ENCODE measurements at regions not wholly inside any gene's neighbourhood (a gene's known extent, or its start where the extent isn't known, plus 50 kb on each side); places are given as distances from the start of the nearest gene placed in this dataset.

DNA sequence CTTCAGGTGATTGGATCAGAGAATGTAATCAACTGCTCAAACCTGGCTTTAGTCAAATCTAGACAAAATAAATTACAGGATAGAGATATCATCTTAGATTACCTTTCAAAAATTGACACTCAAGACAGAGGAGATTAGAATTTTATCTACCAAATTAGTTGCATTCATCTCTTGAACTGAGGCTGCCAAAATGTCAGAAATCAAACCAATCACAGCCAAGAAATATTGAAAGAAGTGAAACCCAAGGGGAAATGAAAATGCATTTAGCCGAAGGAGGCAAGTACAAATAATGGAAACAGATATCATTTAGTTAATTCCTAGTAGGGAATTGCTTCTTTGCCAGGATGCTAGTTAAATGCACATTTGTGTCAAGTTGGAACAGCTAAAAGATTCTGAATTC lies 261.1 kb upstream of the PDZRN3 start:
- H3K27me3 ChIP-seq = no peaks in the 10 kb centered on the region
- no peak overlapping the region for H3K4me3 ChIP-seq
- H3K36me3 ChIP-seq = no peaks in the 10 kb centered on the region
- DNase-seq (ENCODE audit: low spot score in 2 of 2) = no peak
- TF ChIP-seq EP300 (IDR thresholded peaks at IDR 0.05) = no peak
- no peak for TF ChIP-seq POLR2A (IDR thresholded peaks at IDR 0.05)
- TF ChIP-seq, protein P1, sequence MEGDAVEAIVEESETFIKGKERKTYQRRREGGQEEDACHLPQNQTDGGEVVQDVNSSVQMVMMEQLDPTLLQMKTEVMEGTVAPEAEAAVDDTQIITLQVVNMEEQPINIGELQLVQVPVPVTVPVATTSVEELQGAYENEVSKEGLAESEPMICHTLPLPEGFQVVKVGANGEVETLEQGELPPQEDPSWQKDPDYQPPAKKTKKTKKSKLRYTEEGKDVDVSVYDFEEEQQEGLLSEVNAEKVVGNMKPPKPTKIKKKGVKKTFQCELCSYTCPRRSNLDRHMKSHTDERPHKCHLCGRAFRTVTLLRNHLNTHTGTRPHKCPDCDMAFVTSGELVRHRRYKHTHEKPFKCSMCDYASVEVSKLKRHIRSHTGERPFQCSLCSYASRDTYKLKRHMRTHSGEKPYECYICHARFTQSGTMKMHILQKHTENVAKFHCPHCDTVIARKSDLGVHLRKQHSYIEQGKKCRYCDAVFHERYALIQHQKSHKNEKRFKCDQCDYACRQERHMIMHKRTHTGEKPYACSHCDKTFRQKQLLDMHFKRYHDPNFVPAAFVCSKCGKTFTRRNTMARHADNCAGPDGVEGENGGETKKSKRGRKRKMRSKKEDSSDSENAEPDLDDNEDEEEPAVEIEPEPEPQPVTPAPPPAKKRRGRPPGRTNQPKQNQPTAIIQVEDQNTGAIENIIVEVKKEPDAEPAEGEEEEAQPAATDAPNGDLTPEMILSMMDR (IDR thresholded peaks at IDR 0.05) = no peak
- no peaks in the 10 kb centered on the region for H3K9me3 ChIP-seq
- no peak overlapping the region for H3K27ac ChIP-seq
- WGBS, 2 donors = 51 to 68% methylated on average over 1 of the region's 1 CpG
- no peaks in the 10 kb centered on the region for H3K4me1 ChIP-seq

DNA sequence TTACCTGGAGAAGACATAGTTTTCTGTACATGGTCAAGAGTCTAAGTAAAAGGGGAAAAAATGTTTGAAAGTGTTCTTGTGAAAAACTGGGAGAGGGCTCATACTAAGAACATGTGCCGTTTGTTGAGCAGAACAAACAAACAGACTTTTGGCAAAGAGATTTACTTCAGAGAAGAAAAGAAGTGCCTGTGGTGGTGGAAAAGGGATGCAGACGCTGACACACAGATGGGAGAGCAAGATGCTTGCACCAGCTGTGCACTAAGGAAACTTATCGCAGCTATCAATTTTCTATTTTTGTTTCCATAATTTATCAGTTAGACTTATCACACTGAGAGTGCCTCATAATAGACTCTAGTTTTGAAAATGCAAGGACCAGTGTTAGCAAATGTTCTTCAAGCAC lies 259.6 kb upstream of the PDZRN3 start:
- no peak overlapping the region for H3K27ac ChIP-seq
- DNase-seq (ENCODE audit: low spot score in 2 of 2) = no peak
- no peak for TF ChIP-seq EP300 (IDR thresholded peaks at IDR 0.05)
- TF ChIP-seq, protein P1 (IDR thresholded peaks at IDR 0.05) = no peak
- TF ChIP-seq POLR2A (IDR thresholded peaks at IDR 0.05) = no peak
- 73 to 75% methylated on average over 3 of the region's 3 CpGs for WGBS, 2 donors
- no peaks in the 10 kb centered on the region for H3K27me3 ChIP-seq
- H3K36me3 ChIP-seq = no peaks in the 10 kb centered on the region
- H3K4me1 ChIP-seq = no peaks in the 10 kb centered on the region
- H3K4me3 ChIP-seq = no peak overlapping the region
- H3K9me3 ChIP-seq = no peaks in the 10 kb centered on the region

DNA sequence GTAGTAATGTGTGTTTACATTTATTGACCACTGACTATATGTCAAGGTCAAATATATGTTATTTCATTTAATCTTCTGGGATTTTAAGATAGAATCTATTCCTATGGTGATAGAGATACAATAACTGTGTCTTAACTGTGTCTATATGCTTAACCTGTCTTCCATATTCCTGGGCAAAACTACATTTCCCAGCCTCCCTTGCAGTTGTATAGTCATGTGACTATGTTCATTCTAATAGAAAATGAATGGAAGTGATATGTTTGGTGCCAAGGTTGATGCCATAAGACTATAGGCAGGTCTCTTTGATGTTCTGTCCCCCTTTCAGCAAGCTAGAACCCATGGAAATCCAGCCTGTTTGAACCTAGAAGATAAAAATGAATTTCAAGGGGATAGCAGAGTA lies 258.8 kb upstream of the PDZRN3 start:
- Histone ChIP-seq H3K4me1 (no peaks in the 10 kb centered on the region), H3K4me3 (no peak overlapping the region), H3K27me3 (no peaks in the 10 kb centered on the region), H3K9me3 (no peaks in the 10 kb centered on the region), H3K36me3 (no peaks in the 10 kb centered on the region), H3K27ac (no peak overlapping the region)
- TF ChIP-seq, protein P1 (IDR thresholded peaks at IDR 0.05) = no peak
- TF ChIP-seq POLR2A (IDR thresholded peaks at IDR 0.05) = no peak
- TF ChIP-seq EP300 (IDR thresholded peaks at IDR 0.05) = no peak
- no peak for DNase-seq (ENCODE audit: low spot score in 2 of 2)

DNA sequence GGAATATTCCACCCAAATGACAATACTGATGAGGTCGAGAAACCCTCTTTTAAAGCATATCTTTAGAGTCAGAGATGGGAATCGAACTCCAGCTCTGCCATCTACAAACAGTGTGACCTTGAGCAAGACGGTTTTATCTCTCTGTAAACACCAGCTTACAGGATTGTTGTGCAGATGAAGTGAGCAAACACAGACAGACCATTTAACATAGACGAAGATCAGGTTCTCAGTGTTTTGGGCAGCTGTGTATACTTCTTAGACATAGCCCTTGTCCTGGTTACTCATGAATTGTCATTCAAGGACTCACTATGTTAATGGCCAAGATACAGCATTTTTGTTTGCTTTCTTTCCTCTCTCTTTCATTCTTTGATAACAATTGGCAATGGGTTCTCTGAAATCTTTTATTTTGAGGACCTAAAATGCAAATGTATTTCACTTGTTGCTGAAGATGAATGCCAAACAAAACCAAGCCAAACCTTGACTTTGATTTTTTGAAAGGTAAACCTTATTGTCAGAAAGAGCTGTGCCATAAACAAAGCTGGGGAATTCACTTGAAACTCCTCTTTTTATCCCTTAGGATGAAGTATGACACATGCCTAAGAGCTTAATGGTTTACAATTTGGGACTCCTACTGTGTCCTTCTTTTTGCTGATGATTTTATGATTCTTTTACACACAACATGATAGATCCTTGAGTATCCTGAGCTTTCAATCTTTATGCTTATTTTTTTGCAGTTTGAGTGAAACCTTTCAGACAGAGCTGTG lies 250.0 kb upstream of the PDZRN3 start:
- Histone ChIP-seq H3K4me1 (no peaks in the 10 kb centered on the region), H3K36me3 (no peaks in the 10 kb centered on the region), H3K9me3 (no peaks in the 10 kb centered on the region), H3K4me3 (no peak overlapping the region), H3K27ac (no peak overlapping the region), H3K27me3 (no peaks in the 10 kb centered on the region)
- no peak for DNase-seq (ENCODE audit: low spot score in 2 of 2)
- WGBS, 2 donors = 69 to 72% methylated on average over 4 of the region's 4 CpGs
- TF ChIP-seq EP300 (IDR thresholded peaks at IDR 0.05) = no peak
- TF ChIP-seq, protein P1 (IDR thresholded peaks at IDR 0.05) = no peak
- TF ChIP-seq POLR2A (IDR thresholded peaks at IDR 0.05) = no peak

DNA sequence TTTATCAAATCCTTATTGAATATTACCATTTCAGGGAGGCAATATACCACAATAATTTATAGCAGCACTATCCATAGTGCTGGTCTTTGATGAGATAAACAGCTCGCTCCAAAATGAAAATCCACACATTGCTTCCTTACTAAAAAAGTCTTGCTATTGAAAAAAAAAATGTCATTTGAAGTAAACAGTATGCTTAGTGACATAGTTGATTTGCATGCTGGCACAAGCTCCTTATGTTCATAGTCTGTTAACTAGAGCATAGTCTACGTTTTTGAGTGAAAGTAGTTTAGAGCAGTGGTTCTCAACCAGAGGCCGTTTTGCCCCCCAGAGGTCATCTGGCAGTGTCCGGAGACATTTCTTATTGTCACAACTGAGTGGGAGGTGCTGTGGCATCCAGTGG lies 249.4 kb upstream of the PDZRN3 start:
- no peaks in the 10 kb centered on the region for H3K36me3 ChIP-seq

More for the DNA sequence above, 249.4 kb upstream of the PDZRN3 start:
- TF ChIP-seq EP300 (IDR thresholded peaks at IDR 0.05) (no peak), POLR2A (IDR thresholded peaks at IDR 0.05) (no peak)
- TF ChIP-seq, protein P1 (IDR thresholded peaks at IDR 0.05) = no peak
- Histone ChIP-seq H3K4me1 (no peaks in the 10 kb centered on the region), H3K27me3 (no peaks in the 10 kb centered on the region), H3K4me3 (no peak overlapping the region), H3K27ac (no peak overlapping the region), H3K9me3 (no peaks in the 10 kb centered on the region)
- no peak for DNase-seq (ENCODE audit: low spot score in 2 of 2)
- 37 to 45% methylated on average over 4 of the region's 4 CpGs for WGBS, 2 donors

All from tibial nerve (tissue), 4 donors.